GM12878 (cell line): ENCODE measurements at regions not wholly inside any gene's neighbourhood (a gene's known extent, or its start where the extent isn't known, plus 50 kb on each side); places are given as distances from the start of the nearest gene placed in this dataset.

Experiments used
- ATAC-seq: fragments of 200-7000 bp; cut with Tn5 transposase; 3 replicates; pipeline ENCODE4 v1.9.1; 2020; ENCODE audit warnings: mild to moderate bottlenecking, moderate library complexity
- BruUV-seq: library from RNA; stranded (reverse); fragments of 400-500 nt; replicated peaks from 2 replicates; lab custom pipeline; 2021; lab: Mats Ljungman, UMichigan
- CTCF ChIA-PET: fragments of 300-600 bp; sonication (Branson Sonifier 250); formaldehyde crosslinking; extraction: SDS; loops from one replicate; lab custom pipeline; 2021; ENCODE audit warnings: inconsistent platforms; lab: Yijun Ruan, JAX
- POLR2A ChIA-PET: fragments of 350-600 bp; formaldehyde crosslinking; extraction: SDS; loops from one replicate; lab custom pipeline; 2021; ENCODE audit warnings: inconsistent platforms; lab: Charles Lee
- RAD21 ChIA-PET: fragments of 300-600 bp; sonication (Branson Sonifier 250); formaldehyde crosslinking; loops from one replicate; lab custom pipeline; 2023; ENCODE audit warnings: antibody characterized with exemption; ENCODE audit not compliant: unreplicated experiment; lab: Charles Lee
- SMC1A ChIA-PET: fragments of 300-600 bp; sonication (Branson Sonifier 250); formaldehyde crosslinking; loops from one replicate; lab custom pipeline; 2023; ENCODE audit not compliant: unreplicated experiment, uncharacterized antibody; lab: Charles Lee
- DNase-seq: peaks from one replicate; pipeline ENCODE4 v3.0.0-alpha.2; 2011; ENCODE audit warnings: low read depth, low spot score
- FAIRE-seq: peaks from 3 replicates; lab custom pipeline; 2011; peaks lifted over from hg19 to GRCh38; lab: Jason Lieb, UNC
- H2AFZ ChIP-seq: 2 replicates; pipeline ENCODE4 v1.6.0; 2011; ENCODE audit warnings: low read depth, low read length, control low read depth; ENCODE audit not compliant: control insufficient read depth
- H3K27ac ChIP-seq: 2 replicates; pipeline ENCODE4 v1.5.1; 2011; ENCODE audit warnings: control low read depth; ENCODE audit not compliant: control insufficient read depth, insufficient read depth
- H3K27me3 ChIP-seq, 2 experiments: replicated peaks in 1 of 2; 2 replicates each; pipeline versions ENCODE4 v1.6.0 to v1.6.1; 2011; ENCODE audit warnings: low read length in 1 of 2; ENCODE audit not compliant: control insufficient read depth in 2 of 2, insufficient read depth in 2 of 2
- H3K36me3 ChIP-seq, 2 experiments: 2 replicates each; pipeline ENCODE4 v1.5.1; 2011; ENCODE audit warnings: low read length in 1 of 2; ENCODE audit not compliant: control insufficient read depth in 2 of 2, insufficient read depth in 2 of 2
- H3K4me1 ChIP-seq: 2 replicates; pipeline ENCODE4 v1.6.1; 2011; ENCODE audit warnings: mild to moderate bottlenecking, low read length, moderate library complexity, mixed read lengths; ENCODE audit not compliant: control insufficient read depth, insufficient read depth
- H3K4me2 ChIP-seq: 2 replicates; pipeline ENCODE4 v1.6.0; 2011; ENCODE audit warnings: control low read depth; ENCODE audit not compliant: control insufficient read depth, insufficient read depth
- H3K4me3 ChIP-seq: fragments of 200-600 bp; sonication (generic); 2 replicates; pipeline ENCODE4 v1.5.1; 2016
- H3K79me2 ChIP-seq: 2 replicates; pipeline ENCODE4 v1.6.0; 2011; ENCODE audit warnings: low read length; ENCODE audit not compliant: control insufficient read depth, insufficient read depth
- H3K9ac ChIP-seq: 2 replicates; pipeline ENCODE4 v1.8.0; 2011; ENCODE audit warnings: low read length, control low read depth, mixed read lengths; ENCODE audit not compliant: control insufficient read depth, insufficient read depth
- H3K9me3 ChIP-seq: replicated peaks from 3 replicates; pipeline ENCODE4 v1.5.1; 2011; ENCODE audit warnings: mild to moderate bottlenecking, low read length; ENCODE audit not compliant: control insufficient read depth, insufficient read depth
- H4K20me1 ChIP-seq: 2 replicates; pipeline ENCODE4 v1.6.0; 2011; ENCODE audit not compliant: control insufficient read depth, insufficient read depth
- WGBS: methylation state at CpG from one replicate; pipeline ENCODE4 v1.1.6; 2016; ENCODE audit warnings: low lambda C conversion rate; ENCODE audit not compliant: insufficient replicate concordance, insufficient coverage; ENCODE audit errors: missing lambda C conversion rate; 5-methylcytosine and 5-hydroxymethylcytosine counted together
- in situ Hi-C: fragments of 300-500 bp; cut with MboI; formaldehyde crosslinking; loops from 9 replicates; pipeline ENCODE4 v1.14.3; 2018; ENCODE audit warnings: mixed read lengths
- intact Hi-C: fragments of 100-400 bp; cut with micrococcal nuclease; formaldehyde crosslinking; loops from one replicate; pipeline ENCODE4 v1.14.2; 2022; ENCODE audit not compliant: unreplicated experiment
- TF ChIP-seq, protein P1 (sequence below): fragments of 150-350 bp; IDR thresholded peaks from 2 replicates; pipeline ENCODE4 v1.6.1; 2014; ENCODE audit warnings: mild to moderate bottlenecking, low read depth, low read length
- TF ChIP-seq, protein P2 (sequence below): IDR thresholded peaks from 2 replicates; pipeline ENCODE4 v1.6.1; 2011; ENCODE audit warnings: low read depth, low read length, improper control_type of control experiment, borderline replicate concordance

DNA sequence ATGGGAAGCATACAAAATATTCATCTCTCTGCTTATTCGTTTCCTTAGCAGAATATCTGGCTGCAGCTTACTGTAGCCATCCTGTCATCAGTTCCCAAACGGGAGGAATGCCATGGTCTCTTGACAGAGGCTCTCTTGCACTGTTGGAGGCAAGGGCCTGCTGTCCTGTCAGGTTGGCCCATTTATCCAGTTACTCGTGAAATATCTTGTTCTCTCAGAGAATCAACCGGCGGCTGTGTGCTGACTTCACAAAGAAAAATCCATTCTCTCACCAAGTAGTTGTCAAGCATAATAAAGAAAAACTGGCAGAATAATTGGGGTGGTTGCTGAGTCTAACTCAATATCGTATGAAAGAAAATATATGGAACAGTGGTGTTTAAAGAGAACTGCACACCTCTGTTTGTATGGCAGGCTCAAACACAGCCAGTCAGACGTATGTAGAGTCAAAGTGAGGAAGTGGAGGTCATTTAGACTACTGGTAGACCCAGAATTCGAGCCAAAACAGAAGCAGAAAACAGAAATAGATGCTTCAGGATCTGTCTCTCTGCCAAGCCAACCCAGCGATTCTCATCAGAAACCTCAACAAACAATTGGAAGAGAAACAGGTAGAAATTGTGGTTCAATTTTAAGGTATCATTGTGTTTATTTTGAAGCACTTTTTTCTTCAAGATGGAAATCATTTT, 349.2 kb upstream of the PRKCQ start:
- BruUV-seq, result no TSS peak
- H3K9ac ChIP-seq, result no peak overlapping the region

More for the DNA sequence above, 349.2 kb upstream of the PRKCQ start:
- H3K79me2 ChIP-seq, result no peaks in the 10 kb centered on the region
- intact Hi-C loops, result loop anchor here (10.0 kb wide), 1 partner anchor 756 kb away; no protein-coding TSS in a partner anchor
- H3K27me3 ChIP-seq, result no peaks in the 10 kb centered on the region
- no peaks in the 10 kb centered on the region for H4K20me1 ChIP-seq
- WGBS, result 75% methylated on average over 9 of the region's 9 CpGs
- RAD21 ChIA-PET, result no interaction called here
- CTCF ChIA-PET, result interaction anchor here (1.2 to 3.3 kb wide), 5 partner anchors 9 to 757 kb away, joined by 3 to 37 read pairs (median 9); no protein-coding TSS in a partner anchor
- H2AFZ ChIP-seq, result peak overlapping the region; percentile 11
- SMC1A ChIA-PET, result no interaction called here
- POLR2A ChIA-PET, result no interaction called here
- in situ Hi-C loops, result no loop called here
- peak overlapping the region; percentile 88 for H3K27ac ChIP-seq
- peaks cover 32% of the 10 kb centered on the region for H3K4me1 ChIP-seq
- H3K4me2 ChIP-seq, result peak overlapping the region; percentile 71; the same call in 1 of the 2 replicates
- TF ChIP-seq, protein P1, sequence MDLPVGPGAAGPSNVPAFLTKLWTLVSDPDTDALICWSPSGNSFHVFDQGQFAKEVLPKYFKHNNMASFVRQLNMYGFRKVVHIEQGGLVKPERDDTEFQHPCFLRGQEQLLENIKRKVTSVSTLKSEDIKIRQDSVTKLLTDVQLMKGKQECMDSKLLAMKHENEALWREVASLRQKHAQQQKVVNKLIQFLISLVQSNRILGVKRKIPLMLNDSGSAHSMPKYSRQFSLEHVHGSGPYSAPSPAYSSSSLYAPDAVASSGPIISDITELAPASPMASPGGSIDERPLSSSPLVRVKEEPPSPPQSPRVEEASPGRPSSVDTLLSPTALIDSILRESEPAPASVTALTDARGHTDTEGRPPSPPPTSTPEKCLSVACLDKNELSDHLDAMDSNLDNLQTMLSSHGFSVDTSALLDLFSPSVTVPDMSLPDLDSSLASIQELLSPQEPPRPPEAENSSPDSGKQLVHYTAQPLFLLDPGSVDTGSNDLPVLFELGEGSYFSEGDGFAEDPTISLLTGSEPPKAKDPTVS, result no peak
- TF ChIP-seq, protein P2, sequence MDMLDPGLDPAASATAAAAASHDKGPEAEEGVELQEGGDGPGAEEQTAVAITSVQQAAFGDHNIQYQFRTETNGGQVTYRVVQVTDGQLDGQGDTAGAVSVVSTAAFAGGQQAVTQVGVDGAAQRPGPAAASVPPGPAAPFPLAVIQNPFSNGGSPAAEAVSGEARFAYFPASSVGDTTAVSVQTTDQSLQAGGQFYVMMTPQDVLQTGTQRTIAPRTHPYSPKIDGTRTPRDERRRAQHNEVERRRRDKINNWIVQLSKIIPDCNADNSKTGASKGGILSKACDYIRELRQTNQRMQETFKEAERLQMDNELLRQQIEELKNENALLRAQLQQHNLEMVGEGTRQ, result no peak
- DNase-seq (no peak), ATAC-seq (no peak), FAIRE-seq (no peak)
- no peaks in the 10 kb centered on the region for H3K36me3 ChIP-seq
- H3K9me3 ChIP-seq, result peaks cover 2% of the 10 kb centered on the region; the same call in 2 of the 3 replicates
- H3K4me3 ChIP-seq, result no peak overlapping the region
